ENCODE measurements at regions not wholly inside any gene's neighbourhood (a gene's known extent, or its start where the extent isn't known, plus 50 kb on each side); places are given as distances from the start of the nearest gene placed in this dataset.
"Not testable (repeated sequence)": the region's sequence is repeated elsewhere in the genome, so short reads cannot be mapped to it uniquely, and the experiment has no call there.

DNA sequence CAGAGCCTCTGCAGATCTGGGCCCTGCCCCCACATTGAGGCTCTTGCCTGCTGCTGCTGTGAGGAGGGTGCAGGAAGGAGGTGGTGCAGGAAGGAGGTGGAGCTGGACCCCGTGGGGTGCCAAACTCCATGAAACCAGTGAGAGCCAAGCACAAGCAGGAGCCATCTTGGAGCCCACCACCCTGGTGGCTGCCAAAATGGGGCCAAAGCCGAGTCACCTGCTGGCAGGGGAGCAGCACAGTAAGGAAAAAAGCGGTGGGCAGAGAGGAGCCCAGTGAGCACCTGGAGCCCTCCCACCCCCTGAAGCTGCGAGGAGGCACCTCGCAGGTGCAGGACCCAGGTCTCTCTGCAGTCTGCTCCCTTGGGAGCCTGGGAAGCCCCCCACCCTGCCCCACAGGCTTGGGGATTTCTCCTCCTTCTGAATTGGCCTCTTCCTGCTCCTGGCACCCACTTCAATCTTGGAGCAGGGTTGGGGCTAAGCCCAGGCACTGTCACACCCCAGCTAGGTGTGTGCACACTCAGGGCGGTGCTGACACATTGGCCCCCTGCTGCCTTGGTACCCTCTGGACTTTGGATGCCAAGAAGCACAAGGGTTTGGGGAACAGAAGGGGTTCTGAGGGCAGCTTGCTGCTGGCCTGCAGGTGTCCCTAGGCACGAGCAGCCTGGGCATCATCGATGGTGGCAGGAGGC is 245.4 kb upstream of the LRRTM4 start:
- Histone ChIP-seq H3K4me3 (no peak overlapping the region), H3K27me3 (no peaks in the 10 kb centered on the region), H3K27ac (no peak overlapping the region), H3K9me3 (no peaks in the 10 kb centered on the region), H3K36me3 (no peaks in the 10 kb centered on the region), H3K4me1 (no peaks in the 10 kb centered on the region)
- no peak for TF ChIP-seq POLR2A (IDR thresholded peaks at IDR 0.05)
- TF ChIP-seq, protein P1, sequence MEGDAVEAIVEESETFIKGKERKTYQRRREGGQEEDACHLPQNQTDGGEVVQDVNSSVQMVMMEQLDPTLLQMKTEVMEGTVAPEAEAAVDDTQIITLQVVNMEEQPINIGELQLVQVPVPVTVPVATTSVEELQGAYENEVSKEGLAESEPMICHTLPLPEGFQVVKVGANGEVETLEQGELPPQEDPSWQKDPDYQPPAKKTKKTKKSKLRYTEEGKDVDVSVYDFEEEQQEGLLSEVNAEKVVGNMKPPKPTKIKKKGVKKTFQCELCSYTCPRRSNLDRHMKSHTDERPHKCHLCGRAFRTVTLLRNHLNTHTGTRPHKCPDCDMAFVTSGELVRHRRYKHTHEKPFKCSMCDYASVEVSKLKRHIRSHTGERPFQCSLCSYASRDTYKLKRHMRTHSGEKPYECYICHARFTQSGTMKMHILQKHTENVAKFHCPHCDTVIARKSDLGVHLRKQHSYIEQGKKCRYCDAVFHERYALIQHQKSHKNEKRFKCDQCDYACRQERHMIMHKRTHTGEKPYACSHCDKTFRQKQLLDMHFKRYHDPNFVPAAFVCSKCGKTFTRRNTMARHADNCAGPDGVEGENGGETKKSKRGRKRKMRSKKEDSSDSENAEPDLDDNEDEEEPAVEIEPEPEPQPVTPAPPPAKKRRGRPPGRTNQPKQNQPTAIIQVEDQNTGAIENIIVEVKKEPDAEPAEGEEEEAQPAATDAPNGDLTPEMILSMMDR (IDR thresholded peaks at IDR 0.05), result no peak
- no peak for TF ChIP-seq POLR2AphosphoS5 (IDR thresholded peaks at IDR 0.05; ENCODE audit: insufficient read depth in 1 of 2, low read depth in 1 of 2)
- DNase-seq (ENCODE audit: extremely low spot score in 2 of 2), result no peak
- intact Hi-C loops (cut with DNase I), result no loop called here

DNA sequence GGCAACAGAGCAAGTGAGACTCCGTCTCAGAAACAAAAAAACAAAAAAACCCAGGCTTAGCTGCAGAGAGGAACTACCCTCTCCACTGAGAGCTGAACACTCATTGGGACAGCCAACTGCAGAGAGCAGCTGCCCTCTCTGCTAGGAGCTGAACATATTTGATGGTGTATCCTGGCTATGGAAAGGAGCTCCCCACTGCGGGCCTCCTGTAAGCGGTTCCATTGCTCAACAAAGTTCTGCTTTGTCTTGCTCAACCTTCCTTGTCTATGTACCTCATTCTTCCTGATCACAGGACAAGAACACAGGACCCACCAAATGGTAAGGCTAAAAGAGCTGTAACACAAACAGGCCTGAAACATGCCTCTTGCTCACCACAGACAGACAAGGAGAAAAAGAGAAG is 246.3 kb upstream of the LRRTM4 start:
- Histone ChIP-seq H3K9me3 (no peaks in the 10 kb centered on the region), H3K27me3 (no peaks in the 10 kb centered on the region), H3K36me3 (no peaks in the 10 kb centered on the region), H3K4me3 (no peak overlapping the region), H3K27ac (no peak overlapping the region), H3K4me1 (no peaks in the 10 kb centered on the region)
- intact Hi-C loops (cut with DNase I), result no loop called here
- DNase-seq (ENCODE audit: extremely low spot score in 2 of 2), result no peak
- TF ChIP-seq POLR2AphosphoS5 (IDR thresholded peaks at IDR 0.05; ENCODE audit: insufficient read depth in 1 of 2, low read depth in 1 of 2), result no peak
- TF ChIP-seq, protein P1 (IDR thresholded peaks at IDR 0.05), result no peak
- no peak for TF ChIP-seq POLR2A (IDR thresholded peaks at IDR 0.05)

DNA sequence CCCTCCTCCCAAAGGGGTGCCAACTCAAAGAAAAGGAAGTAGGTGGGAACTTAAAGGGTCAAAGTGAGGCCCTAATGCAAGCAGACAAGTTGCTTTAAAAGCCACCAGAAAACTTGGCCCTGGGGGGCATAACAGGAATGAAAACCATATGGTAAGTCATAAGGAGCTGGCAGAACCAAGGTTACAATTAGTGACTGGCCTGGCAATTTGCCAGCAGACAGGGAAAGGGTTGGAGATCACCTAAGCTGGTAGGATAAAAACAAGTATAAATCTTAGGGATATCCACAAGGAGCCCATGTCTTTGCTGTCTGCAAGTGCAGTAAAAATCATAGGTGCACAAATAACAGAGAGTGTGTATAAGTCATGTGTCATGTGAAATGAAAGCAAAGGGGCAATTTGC is 256.7 kb upstream of the LRRTM4 start:
- Histone ChIP-seq H3K27ac (no peak overlapping the region), H3K9me3 (no peaks in the 10 kb centered on the region), H3K36me3 (no peaks in the 10 kb centered on the region), H3K4me1 (no peaks in the 10 kb centered on the region), H3K4me3 (no peak overlapping the region), H3K27me3 (no peaks in the 10 kb centered on the region)
- DNase-seq (ENCODE audit: extremely low spot score in 2 of 2), result no peak
- no peak for TF ChIP-seq POLR2A (IDR thresholded peaks at IDR 0.05)
- TF ChIP-seq, protein P1 (IDR thresholded peaks at IDR 0.05), result no peak
- TF ChIP-seq POLR2AphosphoS5 (IDR thresholded peaks at IDR 0.05; ENCODE audit: insufficient read depth in 1 of 2, low read depth in 1 of 2), result no peak
- intact Hi-C loops (cut with DNase I), result loop anchor here (10.0 kb wide), 1 partner anchor 354 kb away; no protein-coding TSS in a partner anchor

DNA sequence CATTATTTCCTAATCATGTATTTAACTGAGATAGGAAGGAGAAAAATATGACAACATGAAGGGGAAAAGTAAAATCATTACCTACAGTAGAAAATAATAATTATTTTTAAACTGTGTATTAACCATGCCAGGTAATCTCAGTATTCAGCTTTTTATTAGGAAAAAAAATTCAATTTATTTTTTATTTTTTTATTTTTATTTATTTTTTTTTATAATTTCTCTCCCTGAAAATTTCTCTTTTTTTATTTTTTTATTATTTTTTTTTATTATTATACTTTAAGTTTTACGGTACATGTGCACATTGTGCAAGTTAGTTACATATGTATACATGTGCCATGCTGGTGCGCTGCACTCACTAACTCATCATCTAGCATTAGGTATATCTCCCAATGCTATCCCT is 271.3 kb upstream of the LRRTM4 start:
- intact Hi-C loops (cut with DNase I); H3K36me3 ChIP-seq; DNase-seq (ENCODE audit: extremely low spot score in 2 of 2); H3K4me1 ChIP-seq; H3K4me3 ChIP-seq; H3K27me3 ChIP-seq; H3K9me3 ChIP-seq; H3K27ac ChIP-seq: not testable (repeated sequence)

DNA sequence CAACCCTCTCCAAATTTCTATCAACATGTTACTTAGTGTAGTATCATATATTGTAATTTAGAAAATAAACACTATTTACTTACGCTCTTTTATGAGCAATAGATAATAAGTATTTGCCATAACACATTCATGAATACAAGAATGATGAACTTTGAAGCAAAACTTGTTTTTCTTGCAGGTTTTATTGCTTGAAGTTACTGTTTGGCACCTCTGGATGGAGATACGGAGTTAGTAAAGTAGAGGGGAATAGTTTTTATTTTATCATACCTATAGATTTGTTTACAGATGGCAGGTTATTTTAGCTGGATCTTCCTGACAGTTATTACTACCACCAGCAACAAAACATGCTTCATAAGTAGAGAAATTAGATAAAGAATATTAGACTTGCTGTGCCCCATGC is 274.2 kb upstream of the LRRTM4 start:
- no peaks in the 10 kb centered on the region for H3K4me1 ChIP-seq
- no peak overlapping the region for H3K27ac ChIP-seq
- H3K4me3 ChIP-seq, result no peak overlapping the region
- no peaks in the 10 kb centered on the region for H3K9me3 ChIP-seq
- intact Hi-C loops (cut with DNase I), result no loop called here
- no peaks in the 10 kb centered on the region for H3K36me3 ChIP-seq
- no peaks in the 10 kb centered on the region for H3K27me3 ChIP-seq
- DNase-seq (ENCODE audit: extremely low spot score in 2 of 2), result no peak
- TF ChIP-seq, protein P1 (IDR thresholded peaks at IDR 0.05), result no peak
- TF ChIP-seq POLR2AphosphoS5 (IDR thresholded peaks at IDR 0.05; ENCODE audit: insufficient read depth in 1 of 2, low read depth in 1 of 2) (no peak), POLR2A (IDR thresholded peaks at IDR 0.05) (no peak)

Measured in vagina (tissue), 2 donors.